TTC549 (cell line): ENCODE measurements at regions not wholly inside any gene's neighbourhood (a gene's known extent, or its start where the extent isn't known, plus 50 kb on each side); places are given as distances from the start of the nearest gene placed in this dataset.

Experiments used
- FAIRE-seq: peaks from 2 replicates; lab custom pipeline; 2012; peaks lifted over from hg19 to GRCh38; lab: Jason Lieb, UNC

- no peak for FAIRE-seq
Observed at GRCh38 chr9:81389569-81389993, 299.8 kb downstream of the TLE1 start.

GRCh38 chr9:81388831-81389230, 300.5 kb downstream of the TLE1 start:
- no peak for FAIRE-seq

- FAIRE-seq: no peak
Observed at GRCh38 chr9:81387360-81388106, 301.8 kb downstream of the TLE1 start.

- FAIRE-seq: no peak
Observed at GRCh38 chr9:81384911-81385310, 304.4 kb downstream of the TLE1 start.

- no peak for FAIRE-seq
Observed at GRCh38 chr9:81382281-81382680, 307.1 kb downstream of the TLE1 start.

- FAIRE-seq: no peak
Observed at GRCh38 chr9:81381694-81382093, 307.7 kb downstream of the TLE1 start.

- FAIRE-seq: no peak
Observed at GRCh38 chr9:81380504-81381359, 308.6 kb downstream of the TLE1 start.

- no peak for FAIRE-seq
Observed at GRCh38 chr9:81379655-81380054, 309.7 kb downstream of the TLE1 start.

- no peak for FAIRE-seq
Observed at GRCh38 chr9:81377921-81378320, 311.4 kb downstream of the TLE1 start.

- no peak for FAIRE-seq
Observed at GRCh38 chr9:81377320-81377719, 312.0 kb downstream of the TLE1 start.

GRCh38 chr9:81375187-81376100, 313.9 kb downstream of the TLE1 start:
- no peak for FAIRE-seq

GRCh38 chr9:81374459-81375186, 314.7 kb downstream of the TLE1 start:
- FAIRE-seq: no peak

GRCh38 chr9:81373294-81373693, 316.1 kb downstream of the TLE1 start:
- FAIRE-seq: no peak

- no peak for FAIRE-seq
Observed at GRCh38 chr9:81372628-81373191, 316.6 kb downstream of the TLE1 start.

GRCh38 chr9:81371824-81372223, 317.5 kb downstream of the TLE1 start:
- no peak for FAIRE-seq

- FAIRE-seq: no peak
Observed at GRCh38 chr9:81370650-81371049, 318.7 kb downstream of the TLE1 start.

GRCh38 chr9:81370096-81370495, 319.3 kb downstream of the TLE1 start:
- FAIRE-seq: no peak

- FAIRE-seq: no peak
Observed at GRCh38 chr9:81369121-81369520, 320.2 kb downstream of the TLE1 start.

- no peak for FAIRE-seq
Observed at GRCh38 chr9:81363916-81364480, 325.3 kb downstream of the TLE1 start.

GRCh38 chr9:81361296-81361695, 328.1 kb downstream of the TLE1 start:
- FAIRE-seq: no peak

GRCh38 chr9:81351166-81351565, 338.2 kb downstream of the TLE1 start:
- no peak for FAIRE-seq
